ENCODE measurements at regions not wholly inside any gene's neighbourhood (a gene's known extent, or its start where the extent isn't known, plus 50 kb on each side); places are given as distances from the start of the nearest gene placed in this dataset.

DNA sequence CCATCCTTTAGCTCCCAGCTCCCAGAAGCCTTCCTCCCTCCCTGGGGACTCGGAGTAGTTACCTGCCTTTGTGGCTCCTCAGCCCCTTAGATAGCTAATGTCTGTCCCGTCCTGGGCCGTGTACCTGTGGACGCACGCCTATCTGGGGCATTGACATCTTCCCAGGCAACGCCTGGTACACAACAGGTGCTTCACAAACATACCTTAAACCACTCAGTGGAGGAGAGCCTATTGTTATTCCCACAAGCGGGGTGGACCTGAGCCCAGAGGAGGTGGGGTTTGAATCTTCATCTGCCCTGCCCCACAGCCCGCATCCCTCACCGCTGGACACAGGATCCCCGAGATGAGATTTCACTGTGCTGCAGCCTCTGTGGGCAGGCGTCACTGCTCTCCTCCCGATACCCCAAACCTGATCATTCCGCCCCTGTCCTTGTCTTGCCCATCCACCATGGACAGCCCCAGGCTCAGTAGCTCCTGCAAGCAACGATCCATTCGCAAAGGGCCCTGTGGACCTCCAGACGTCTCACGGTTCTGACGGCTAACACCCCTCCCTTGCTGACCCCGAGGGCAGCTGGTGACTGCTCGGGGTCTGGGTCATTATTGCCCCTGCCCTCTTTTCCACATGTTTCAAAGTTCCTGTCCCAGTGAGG is 73.8 kb upstream of the SHISAL1 start:
- TF ChIP-seq, protein P1, sequence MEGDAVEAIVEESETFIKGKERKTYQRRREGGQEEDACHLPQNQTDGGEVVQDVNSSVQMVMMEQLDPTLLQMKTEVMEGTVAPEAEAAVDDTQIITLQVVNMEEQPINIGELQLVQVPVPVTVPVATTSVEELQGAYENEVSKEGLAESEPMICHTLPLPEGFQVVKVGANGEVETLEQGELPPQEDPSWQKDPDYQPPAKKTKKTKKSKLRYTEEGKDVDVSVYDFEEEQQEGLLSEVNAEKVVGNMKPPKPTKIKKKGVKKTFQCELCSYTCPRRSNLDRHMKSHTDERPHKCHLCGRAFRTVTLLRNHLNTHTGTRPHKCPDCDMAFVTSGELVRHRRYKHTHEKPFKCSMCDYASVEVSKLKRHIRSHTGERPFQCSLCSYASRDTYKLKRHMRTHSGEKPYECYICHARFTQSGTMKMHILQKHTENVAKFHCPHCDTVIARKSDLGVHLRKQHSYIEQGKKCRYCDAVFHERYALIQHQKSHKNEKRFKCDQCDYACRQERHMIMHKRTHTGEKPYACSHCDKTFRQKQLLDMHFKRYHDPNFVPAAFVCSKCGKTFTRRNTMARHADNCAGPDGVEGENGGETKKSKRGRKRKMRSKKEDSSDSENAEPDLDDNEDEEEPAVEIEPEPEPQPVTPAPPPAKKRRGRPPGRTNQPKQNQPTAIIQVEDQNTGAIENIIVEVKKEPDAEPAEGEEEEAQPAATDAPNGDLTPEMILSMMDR (IDR thresholded peaks at IDR 0.05; ENCODE audit: insufficient read depth, low read length), result no peak

DNA sequence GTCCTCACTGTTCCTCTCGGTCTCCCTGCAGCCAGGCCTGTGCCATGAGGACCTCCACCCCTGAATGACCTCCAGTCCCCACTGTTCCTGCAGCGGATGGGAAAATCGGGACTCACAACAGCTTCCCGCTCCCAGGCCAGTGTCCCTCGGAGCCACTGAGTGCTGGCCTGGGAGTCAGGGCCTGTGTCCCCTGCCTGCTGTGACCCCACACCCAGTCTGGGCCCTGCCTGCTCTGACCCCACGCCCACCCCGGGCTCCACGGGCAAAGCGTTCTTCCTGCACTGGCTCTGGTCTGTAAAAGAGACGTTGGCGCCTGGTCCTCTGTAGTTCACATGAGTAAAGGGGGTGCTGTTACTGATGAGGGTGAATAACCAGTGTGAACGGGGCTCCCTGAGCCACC is 73.0 kb upstream of the SHISAL1 start:
- TF ChIP-seq, protein P1 (IDR thresholded peaks at IDR 0.05; ENCODE audit: insufficient read depth, low read length), result no peak
- H3K4me3 ChIP-seq (ENCODE audit: low read depth, low read length), result no peak overlapping the region
- no peak for DNase-seq (ENCODE audit: low read depth)

More for the DNA sequence above, 73.8 kb upstream of the SHISAL1 start:
- H3K4me3 ChIP-seq (ENCODE audit: low read depth, low read length), result no peak overlapping the region
- no peak for DNase-seq (ENCODE audit: low read depth)

DNA sequence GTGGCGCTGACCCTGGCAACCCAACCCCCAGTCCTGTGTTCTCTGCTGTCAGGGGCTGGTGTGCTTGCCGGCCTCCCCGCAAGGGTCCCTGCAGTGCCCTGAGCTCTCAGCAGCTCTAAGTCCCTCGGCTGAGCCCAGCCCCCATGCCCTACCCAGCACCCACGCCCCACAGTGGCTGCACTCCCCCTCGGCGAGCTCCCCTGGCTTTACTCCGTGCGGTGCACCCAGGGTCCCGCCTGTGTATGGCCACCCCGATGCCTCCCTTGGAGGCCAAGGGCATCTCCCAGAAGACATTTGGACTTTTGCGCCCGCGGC is 72.5 kb upstream of the SHISAL1 start:
- TF ChIP-seq, protein P1 (IDR thresholded peaks at IDR 0.05; ENCODE audit: insufficient read depth, low read length), result no peak
- DNase-seq (ENCODE audit: low read depth), result no peak
- H3K4me3 ChIP-seq (ENCODE audit: low read depth, low read length), result no peak overlapping the region

DNA sequence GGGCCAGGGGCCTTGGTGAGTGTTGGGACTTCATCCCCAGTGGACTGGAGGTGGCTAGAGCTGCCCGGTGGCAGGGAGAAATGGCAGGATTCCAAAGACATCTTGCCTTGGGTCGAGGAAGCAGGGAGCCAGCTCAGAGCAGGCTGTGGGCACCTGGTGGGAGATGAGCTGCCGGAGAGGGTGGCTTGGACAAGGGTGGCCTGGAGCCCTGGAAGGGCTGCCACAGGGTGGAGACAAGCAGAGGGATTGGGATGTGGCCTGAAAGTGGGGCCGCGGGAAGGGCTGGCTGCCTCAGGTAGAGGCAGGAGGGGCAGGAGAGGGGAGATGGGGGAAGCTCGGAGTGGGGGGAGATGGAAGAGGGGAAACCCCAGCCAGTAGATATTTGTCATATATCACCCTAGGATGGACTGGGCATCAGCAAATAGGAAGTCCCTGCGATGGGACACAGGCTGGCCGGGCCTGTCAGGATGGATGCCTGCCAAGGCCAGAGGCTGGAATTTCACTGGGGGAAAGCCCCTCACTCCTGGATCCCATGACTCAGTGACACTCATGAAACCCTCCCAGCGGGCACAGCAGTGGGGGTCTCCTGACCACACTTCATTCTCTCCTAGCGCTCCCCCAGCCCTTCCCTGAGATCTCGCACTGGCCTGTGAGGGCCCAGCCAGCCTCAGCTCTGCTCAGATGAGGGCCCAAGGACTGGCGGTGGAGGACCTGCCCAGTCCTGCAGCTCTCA is 72.0 kb upstream of the SHISAL1 start:
- H3K4me3 ChIP-seq (ENCODE audit: low read depth, low read length), result no peak overlapping the region
- TF ChIP-seq, protein P1 (IDR thresholded peaks at IDR 0.05; ENCODE audit: insufficient read depth, low read length), result no peak
- no peak for DNase-seq (ENCODE audit: low read depth)

DNA sequence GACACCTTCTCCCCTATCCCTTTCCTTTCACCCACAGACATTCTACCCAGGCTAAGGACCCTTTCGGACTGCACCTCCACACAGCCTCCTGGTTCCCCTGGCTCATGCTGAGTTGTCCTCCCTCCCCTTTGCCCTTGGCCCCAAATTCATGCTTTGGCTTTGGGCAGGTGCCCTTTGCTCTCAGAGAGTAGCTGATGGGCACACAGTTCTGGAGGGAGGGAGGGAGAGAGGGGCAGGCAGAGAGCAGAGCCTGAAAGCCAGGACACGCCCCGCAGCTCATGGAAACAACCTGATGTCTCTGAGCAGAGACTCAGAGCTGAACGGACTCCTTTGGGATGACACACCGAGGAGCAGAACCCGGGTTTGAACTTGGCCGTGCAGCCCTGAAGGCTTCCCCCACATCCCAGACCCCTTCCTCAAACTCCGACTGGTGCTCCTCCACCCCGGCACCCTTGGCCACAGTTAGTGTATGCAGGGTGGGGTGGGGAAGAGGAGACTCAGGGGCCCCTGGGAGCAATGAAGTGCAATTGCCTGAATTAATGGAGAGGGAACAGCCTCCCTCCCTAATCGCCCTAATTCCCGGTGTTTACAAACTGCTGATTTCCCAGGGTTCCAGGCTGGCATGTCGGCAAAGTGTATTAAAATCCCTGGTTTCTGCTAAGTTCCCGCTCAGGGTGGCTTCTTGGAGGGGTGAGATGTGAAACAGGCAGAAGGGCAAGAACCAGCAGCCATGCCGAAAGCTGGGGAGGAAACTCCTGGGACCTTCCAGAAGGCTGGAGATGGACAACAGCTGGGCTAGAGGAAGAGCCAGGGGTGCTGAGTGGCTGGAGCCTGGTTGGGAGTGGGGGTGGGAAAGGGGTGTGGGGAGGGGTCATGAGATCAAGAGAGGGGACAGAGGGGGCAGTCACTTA is 71.2 kb upstream of the SHISAL1 start:
- no peak for DNase-seq (ENCODE audit: low read depth)
- TF ChIP-seq, protein P1 (IDR thresholded peaks at IDR 0.05; ENCODE audit: insufficient read depth, low read length), result no peak
- H3K4me3 ChIP-seq (ENCODE audit: low read depth, low read length), result no peak overlapping the region

DNA sequence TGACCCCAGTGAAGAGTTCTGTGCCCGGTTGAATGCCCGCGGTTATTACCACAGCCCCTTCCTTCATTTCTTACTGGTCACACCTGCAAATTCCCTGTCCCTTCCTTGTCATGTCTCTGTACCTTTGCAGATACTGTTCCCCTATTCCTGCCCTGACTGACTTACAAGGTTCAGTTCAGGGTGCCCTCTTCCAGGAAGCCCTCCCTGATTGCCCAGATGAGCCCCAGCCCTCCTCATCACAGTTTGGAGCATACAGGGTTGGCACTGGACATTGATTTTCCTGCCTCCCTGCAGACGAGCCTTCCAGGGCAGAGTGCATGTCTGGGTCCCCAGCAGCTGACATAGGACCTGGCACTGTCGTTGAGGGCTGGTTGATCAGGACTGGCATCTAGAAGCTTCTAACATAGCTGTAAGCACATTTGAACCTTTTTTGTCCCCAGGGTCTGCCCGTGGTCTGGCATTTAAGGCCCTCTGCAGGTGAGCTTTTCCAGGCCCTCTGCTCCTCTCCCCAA is 70.4 kb upstream of the SHISAL1 start:
- no peak for DNase-seq (ENCODE audit: low read depth)
- TF ChIP-seq, protein P1 (IDR thresholded peaks at IDR 0.05; ENCODE audit: insufficient read depth, low read length), result no peak

More for the DNA sequence above, 70.4 kb upstream of the SHISAL1 start:
- no peak overlapping the region for H3K4me3 ChIP-seq (ENCODE audit: low read depth, low read length)
